Calu3 (cell line): ENCODE measurements at regions not wholly inside any gene's neighbourhood (a gene's known extent, or its start where the extent isn't known, plus 50 kb on each side); places are given as distances from the start of the nearest gene placed in this dataset.
A peak's percentile ranks its signal among the peaks of the same experiment; 100 is the strongest.

ENCODE experiments used
- BruUV-seq: library from RNA; stranded (reverse); fragments of 400-500 nt; replicated peaks from 2 replicates; lab custom pipeline; 2021; lab: Mats Ljungman, UMichigan
- CTCF ChIA-PET: fragments of 300-600 bp; sonication (Branson Sonifier 250); formaldehyde crosslinking; loops from one replicate; lab custom pipeline; 2022; ENCODE audit warnings: antibody characterized with exemption; lab: Charles Lee
- DNase-seq: peaks from one replicate; pipeline ENCODE4 v3.0.0; 2022
- H3K27ac Mint-ChIP-seq: one replicate; pipeline ENCODE4 v1.8.0; 2022; ENCODE audit warnings: mixed read lengths; ENCODE audit not compliant: unreplicated experiment
- H3K27me3 Mint-ChIP-seq: one replicate; pipeline ENCODE4 v1.8.0; 2022; ENCODE audit warnings: mixed read lengths; ENCODE audit not compliant: unreplicated experiment
- H3K36me3 Mint-ChIP-seq: one replicate; pipeline ENCODE4 v1.8.0; 2022; ENCODE audit warnings: mild to moderate bottlenecking, moderate library complexity, mixed read lengths; ENCODE audit not compliant: insufficient read depth, unreplicated experiment
- H3K4me1 Mint-ChIP-seq: one replicate; pipeline ENCODE4 v1.8.0; 2022; ENCODE audit warnings: mild to moderate bottlenecking, low read depth, mixed read lengths; ENCODE audit not compliant: unreplicated experiment
- H3K4me3 Mint-ChIP-seq: one replicate; pipeline ENCODE4 v1.8.0; 2022; ENCODE audit warnings: mild to moderate bottlenecking, low read depth, moderate library complexity, mixed read lengths; ENCODE audit not compliant: unreplicated experiment
- H3K9me3 Mint-ChIP-seq: one replicate; pipeline ENCODE4 v1.8.0; 2022; ENCODE audit warnings: low read depth, mixed read lengths; ENCODE audit not compliant: unreplicated experiment
- CTCF ChIP-seq: fragments of 200-600 bp; IDR thresholded peaks from one replicate; pipeline ENCODE4 v1.8.0; 2022; ENCODE audit warnings: antibody characterized with exemption; ENCODE audit not compliant: unreplicated experiment
- intact Hi-C: fragments of 100-400 bp; cut with micrococcal nuclease; formaldehyde crosslinking; loops from one replicate; pipeline ENCODE4 v1.10.0; 2022; ENCODE audit not compliant: unreplicated experiment

GRCh38 chr6:165835410-165835851 is 172.4 kb upstream of the PDE10A start:
- intact Hi-C loops, result no loop called here
- peaks cover 57% of the 10 kb centered on the region for H3K27me3 Mint-ChIP-seq
- H3K4me1 Mint-ChIP-seq, result peaks cover 12% of the 10 kb centered on the region
- H3K9me3 Mint-ChIP-seq, result no peaks in the 10 kb centered on the region
- no peaks in the 10 kb centered on the region for H3K36me3 Mint-ChIP-seq
- no TSS peak for BruUV-seq
- no peak overlapping the region for H3K4me3 Mint-ChIP-seq
- no peak for DNase-seq
- no peak for TF ChIP-seq CTCF
- no peak overlapping the region for H3K27ac Mint-ChIP-seq
- CTCF ChIA-PET, result no interaction called here

- intact Hi-C loops, result no loop called here
- no peaks in the 10 kb centered on the region for H3K9me3 Mint-ChIP-seq
- CTCF ChIA-PET, result interaction anchor here (0.5 kb wide), 1 partner anchor 807 kb away, joined by 5 read pairs; no protein-coding TSS in a partner anchor
- peak; percentile 78 for DNase-seq
- peaks cover 57% of the 10 kb centered on the region for H3K27me3 Mint-ChIP-seq
- no peak overlapping the region for H3K27ac Mint-ChIP-seq
- TF ChIP-seq CTCF, result no peak
- H3K4me3 Mint-ChIP-seq, result no peak overlapping the region
- no peaks in the 10 kb centered on the region for H3K36me3 Mint-ChIP-seq
- no TSS peak for BruUV-seq
- peaks cover 12% of the 10 kb centered on the region for H3K4me1 Mint-ChIP-seq
Measured at GRCh38 chr6:165834613-165835259, 171.7 kb upstream of the PDE10A start.

GRCh38 chr6:165833355-165833754 is 170.3 kb upstream of the PDE10A start:
- H3K4me1 Mint-ChIP-seq, result peaks cover 12% of the 10 kb centered on the region
- H3K9me3 Mint-ChIP-seq, result no peaks in the 10 kb centered on the region
- no peaks in the 10 kb centered on the region for H3K36me3 Mint-ChIP-seq
- no peak overlapping the region for H3K27ac Mint-ChIP-seq
- H3K27me3 Mint-ChIP-seq, result peaks cover 57% of the 10 kb centered on the region
- no peak for DNase-seq
- no peak for TF ChIP-seq CTCF
- CTCF ChIA-PET, result no interaction called here
- no TSS peak for BruUV-seq
- intact Hi-C loops, result no loop called here
- no peak overlapping the region for H3K4me3 Mint-ChIP-seq

- H3K27ac Mint-ChIP-seq, result no peak overlapping the region
- no peak for DNase-seq
- no peaks in the 10 kb centered on the region for H3K36me3 Mint-ChIP-seq
- CTCF ChIA-PET, result no interaction called here
- intact Hi-C loops, result no loop called here
- peaks cover 71% of the 10 kb centered on the region for H3K27me3 Mint-ChIP-seq
- no peak overlapping the region for H3K4me3 Mint-ChIP-seq
- no peaks in the 10 kb centered on the region for H3K9me3 Mint-ChIP-seq
- TF ChIP-seq CTCF, result no peak
- H3K4me1 Mint-ChIP-seq, result peaks cover 12% of the 10 kb centered on the region
- BruUV-seq, result no TSS peak
Measured at GRCh38 chr6:165831812-165832510, 168.9 kb upstream of the PDE10A start.
